ENCODE measurements at regions not wholly inside any gene's neighbourhood (a gene's known extent, or its start where the extent isn't known, plus 50 kb on each side); places are given as distances from the start of the nearest gene placed in this dataset.
"Not testable (repeated sequence)": the region's sequence is repeated elsewhere in the genome, so short reads cannot be mapped to it uniquely, and the experiment has no call there.

DNA sequence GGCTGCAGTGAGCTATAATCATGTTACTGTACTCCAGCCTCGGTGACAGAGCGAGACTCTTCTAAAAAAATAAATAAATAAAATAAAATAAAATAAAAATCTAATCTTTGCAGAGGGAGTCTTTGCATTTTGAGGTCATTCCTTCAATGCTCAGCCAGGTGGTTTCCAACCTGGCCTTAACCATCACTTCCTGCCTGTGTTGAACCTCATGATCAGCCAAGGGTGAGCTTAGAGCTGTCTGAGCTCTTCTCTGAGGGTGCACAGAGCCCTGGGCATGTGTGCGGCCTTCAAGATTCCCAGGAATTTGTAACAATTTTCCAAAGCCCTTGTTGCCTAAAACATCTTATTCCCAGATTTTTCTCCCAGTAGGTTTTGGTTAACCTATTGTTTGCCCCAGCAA, 94.3 kb downstream of the KCNJ12 start:
- not testable (repeated sequence) for H3K4me3 ChIP-seq (ENCODE audit: low read depth, low read length)

DNA sequence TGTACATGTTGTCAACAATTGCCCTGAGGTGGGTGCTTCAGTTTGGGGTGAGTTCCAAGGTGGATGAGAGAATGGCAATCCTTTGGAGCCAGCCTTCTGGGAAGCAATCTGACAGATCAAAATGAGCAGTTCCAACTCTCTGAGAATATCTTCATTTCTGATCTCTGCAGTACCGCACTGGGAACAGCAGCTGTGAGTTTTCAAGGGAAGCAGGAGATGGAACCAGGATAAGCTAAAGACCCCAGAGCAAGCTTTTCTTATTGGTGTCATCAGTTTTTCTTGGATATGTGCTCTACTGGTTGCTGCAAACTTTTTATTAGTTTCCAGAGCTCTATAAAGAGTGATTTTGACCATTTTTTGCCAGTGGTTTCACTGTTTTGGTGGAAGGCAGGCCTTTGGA, 94.7 kb downstream of the KCNJ12 start:
- no peak overlapping the region for H3K4me3 ChIP-seq (ENCODE audit: low read depth, low read length)

DNA sequence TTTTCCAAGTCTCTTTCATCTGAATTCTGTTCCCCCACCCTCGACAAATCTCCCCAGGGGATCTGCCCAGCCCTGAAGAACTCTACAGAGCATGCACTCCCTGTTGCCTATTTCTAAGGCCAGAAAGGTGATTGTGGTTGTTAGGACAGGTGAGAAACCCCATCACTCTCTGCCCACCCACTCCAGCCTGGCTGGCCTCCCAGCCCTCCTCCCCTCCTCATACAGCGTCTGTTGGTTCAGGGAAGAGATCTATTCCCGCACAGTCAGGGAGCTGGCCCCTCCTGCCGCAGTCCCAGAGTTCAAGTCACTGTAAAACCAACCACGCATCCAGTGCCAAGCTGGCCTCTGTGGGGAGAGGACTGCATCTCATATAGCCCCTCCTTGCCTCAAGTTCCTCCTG, 98.7 kb downstream of the KCNJ12 start:
- no peak overlapping the region for H3K4me3 ChIP-seq (ENCODE audit: low read depth, low read length)
- TF ChIP-seq, protein P1, sequence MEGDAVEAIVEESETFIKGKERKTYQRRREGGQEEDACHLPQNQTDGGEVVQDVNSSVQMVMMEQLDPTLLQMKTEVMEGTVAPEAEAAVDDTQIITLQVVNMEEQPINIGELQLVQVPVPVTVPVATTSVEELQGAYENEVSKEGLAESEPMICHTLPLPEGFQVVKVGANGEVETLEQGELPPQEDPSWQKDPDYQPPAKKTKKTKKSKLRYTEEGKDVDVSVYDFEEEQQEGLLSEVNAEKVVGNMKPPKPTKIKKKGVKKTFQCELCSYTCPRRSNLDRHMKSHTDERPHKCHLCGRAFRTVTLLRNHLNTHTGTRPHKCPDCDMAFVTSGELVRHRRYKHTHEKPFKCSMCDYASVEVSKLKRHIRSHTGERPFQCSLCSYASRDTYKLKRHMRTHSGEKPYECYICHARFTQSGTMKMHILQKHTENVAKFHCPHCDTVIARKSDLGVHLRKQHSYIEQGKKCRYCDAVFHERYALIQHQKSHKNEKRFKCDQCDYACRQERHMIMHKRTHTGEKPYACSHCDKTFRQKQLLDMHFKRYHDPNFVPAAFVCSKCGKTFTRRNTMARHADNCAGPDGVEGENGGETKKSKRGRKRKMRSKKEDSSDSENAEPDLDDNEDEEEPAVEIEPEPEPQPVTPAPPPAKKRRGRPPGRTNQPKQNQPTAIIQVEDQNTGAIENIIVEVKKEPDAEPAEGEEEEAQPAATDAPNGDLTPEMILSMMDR (IDR thresholded peaks at IDR 0.05; ENCODE audit: low read depth, low read length), result no peak

More for the DNA sequence above, 94.7 kb downstream of the KCNJ12 start:
- TF ChIP-seq, protein P1 (IDR thresholded peaks at IDR 0.05; ENCODE audit: low read depth, low read length), result no peak

DNA sequence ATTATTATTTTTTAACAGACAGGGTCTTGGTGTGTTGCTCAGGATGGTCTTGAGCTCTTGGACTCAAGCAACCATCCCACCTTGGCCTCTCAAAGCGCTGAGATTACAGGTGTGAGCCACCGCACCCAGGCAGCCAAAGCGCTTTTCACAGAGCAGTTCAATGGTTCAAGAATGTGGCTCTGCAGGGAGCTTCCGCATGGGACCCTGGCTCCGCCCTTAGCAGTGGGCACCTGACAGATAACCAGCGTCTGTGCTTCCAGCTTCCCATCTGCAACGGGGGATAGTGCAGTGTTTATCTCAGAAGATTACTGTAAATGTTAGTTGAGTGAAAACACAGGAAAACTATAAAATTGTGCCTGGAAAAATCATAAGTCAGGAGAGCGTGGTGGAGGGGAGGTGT, 99.4 kb downstream of the KCNJ12 start:
- H3K4me3 ChIP-seq (ENCODE audit: low read depth, low read length), result no peak overlapping the region
- TF ChIP-seq, protein P1 (IDR thresholded peaks at IDR 0.05; ENCODE audit: low read depth, low read length), result no peak

DNA sequence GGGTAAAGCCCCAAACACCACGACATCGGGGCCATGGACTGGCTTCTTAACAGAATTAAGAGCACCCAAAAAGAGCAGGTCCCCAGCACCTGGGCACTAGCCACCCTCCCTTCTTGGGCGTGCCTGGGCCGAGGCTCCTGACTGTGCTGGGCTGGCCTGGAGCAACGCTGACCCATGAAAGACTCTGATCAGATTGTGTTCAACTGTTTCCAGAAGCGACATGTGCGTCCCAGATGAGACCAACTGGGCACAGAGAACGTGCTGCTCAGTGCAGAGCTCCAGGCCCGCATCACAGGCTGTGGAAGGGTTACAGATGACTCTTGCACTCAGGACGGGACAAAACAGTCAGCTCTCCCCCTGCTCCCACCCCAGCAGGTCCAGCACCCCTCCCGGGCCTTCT, 100.7 kb downstream of the KCNJ12 start:
- TF ChIP-seq, protein P1 (IDR thresholded peaks at IDR 0.05; ENCODE audit: low read depth, low read length), result no peak
- no peak overlapping the region for H3K4me3 ChIP-seq (ENCODE audit: low read depth, low read length)

DNA sequence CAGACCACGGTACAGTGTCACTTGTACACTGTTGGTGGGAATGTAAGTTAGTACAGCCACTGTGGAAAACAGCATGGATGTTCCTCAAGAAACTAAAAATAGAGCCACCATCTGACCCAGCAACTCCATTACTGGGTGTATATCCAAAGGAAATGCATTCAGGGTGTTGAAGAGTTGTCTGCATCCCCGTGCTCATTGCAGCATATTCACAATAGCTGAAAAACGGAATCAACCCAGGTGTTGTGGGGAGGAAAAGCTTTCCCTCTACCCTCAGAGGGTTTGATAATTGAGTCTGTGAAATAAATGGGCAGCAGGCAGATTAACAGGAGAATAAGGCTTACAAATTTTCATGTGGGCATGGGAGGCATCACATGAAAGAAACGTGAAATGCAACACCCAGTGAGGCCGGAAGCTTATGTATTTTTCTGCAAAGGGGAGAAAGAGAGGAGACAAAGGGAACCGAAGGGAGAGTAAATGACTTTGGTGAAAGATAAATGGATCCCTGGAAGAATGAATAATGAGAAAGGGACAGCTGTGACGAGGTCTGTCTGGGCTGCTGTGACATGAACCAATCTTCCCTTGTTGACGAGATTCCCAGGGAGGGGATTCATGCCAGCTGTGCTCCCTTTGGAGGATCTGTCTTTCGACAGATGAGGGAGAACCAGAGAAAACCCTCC, 106.2 kb downstream of the KCNJ12 start:
- TF ChIP-seq, protein P1 (IDR thresholded peaks at IDR 0.05; ENCODE audit: low read depth, low read length), result no peak
- no peak overlapping the region for H3K4me3 ChIP-seq (ENCODE audit: low read depth, low read length)

DNA sequence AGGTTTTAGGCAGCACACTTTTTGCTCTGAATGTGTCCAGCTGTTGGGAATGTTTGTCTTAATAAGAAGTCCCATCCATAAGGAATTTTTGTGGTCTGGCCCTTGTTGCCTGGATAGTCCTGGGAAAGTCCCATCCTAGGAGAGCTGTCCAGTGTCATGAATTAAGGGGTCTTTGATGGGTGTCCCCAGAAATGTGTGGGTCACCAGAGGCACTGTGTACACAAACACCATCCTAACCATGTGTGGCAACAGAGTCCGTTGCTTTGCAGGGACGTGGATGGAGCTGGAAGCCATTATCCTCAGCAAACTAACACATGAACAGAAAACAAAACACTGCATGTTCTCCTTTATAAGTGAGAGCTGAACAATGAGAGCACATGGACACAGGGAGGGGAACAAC, 111.9 kb downstream of the KCNJ12 start:
- H3K4me3 ChIP-seq (ENCODE audit: low read depth, low read length), result not testable (repeated sequence)

DNA sequence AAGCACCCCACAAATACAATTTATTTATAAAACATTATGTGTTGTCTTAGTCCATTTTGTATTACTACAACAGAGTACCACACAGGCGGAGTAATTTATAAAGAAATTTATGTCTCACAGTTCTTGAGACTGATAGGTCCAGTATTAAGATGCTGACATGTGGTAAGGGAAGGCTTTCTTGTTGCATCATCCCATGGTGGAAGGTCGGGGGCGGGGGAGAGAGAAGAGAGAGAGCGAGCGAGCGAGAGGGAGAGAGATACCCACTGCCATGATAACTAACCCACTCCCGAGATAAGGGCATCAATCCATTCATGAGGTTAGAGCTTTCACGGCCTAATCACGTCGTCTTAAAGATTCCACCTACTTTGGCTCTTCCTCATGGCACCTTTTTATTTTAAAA, 117.8 kb downstream of the KCNJ12 start:
- H3K4me3 ChIP-seq (ENCODE audit: low read depth, low read length), result no peak overlapping the region

More for the DNA sequence above, 117.8 kb downstream of the KCNJ12 start:
- TF ChIP-seq, protein P1 (IDR thresholded peaks at IDR 0.05; ENCODE audit: low read depth, low read length), result no peak
